Naive thymus-derived CD4-positive, alpha-beta T cell (primary cell): ENCODE measurements at regions not wholly inside any gene's neighbourhood (a gene's known extent, or its start where the extent isn't known, plus 50 kb on each side); places are given as distances from the start of the nearest gene placed in this dataset.

Experiments
- ATAC-seq: fragments of 150-1000 bp; cut with Tn5 transposase; 2 replicates; pipeline ENCODE4 v1.10.0; 2021; ENCODE audit warnings: mild to moderate bottlenecking, moderate library complexity
- CTCF ChIA-PET: fragments of 350-600 bp; sonication (Branson Sonifier 250); formaldehyde crosslinking; loops from one replicate; lab custom pipeline; 2021; ENCODE audit warnings: antibody characterized with exemption; lab: Charles Lee
- POLR2A ChIA-PET: fragments of 350-600 bp; sonication (Branson Sonifier 250); formaldehyde crosslinking; loops from one replicate; lab custom pipeline; 2021; ENCODE audit warnings: antibody characterized with exemption, inconsistent platforms; lab: Charles Lee
- DNase-seq, 9 donors: peaks; one replicate each; pipeline versions ENCODE4 v3.0.0 to v3.0.0-alpha.2; 2020 to 2022; ENCODE audit warnings: mixed read lengths in 1 of 9
- H3K27ac ChIP-seq: one replicate; pipeline ENCODE4 v1.7.0; 2013; ENCODE audit warnings: mild to moderate bottlenecking, low read depth, low read length, moderate library complexity
- H3K27me3 ChIP-seq, 2 donors: one replicate each; pipeline ENCODE4 v1.7.0; 2013; ENCODE audit warnings: low read length in 2 of 2, mild to moderate bottlenecking in 2 of 2, moderate library complexity in 2 of 2; ENCODE audit not compliant: control insufficient read depth in 2 of 2, insufficient read depth in 2 of 2
- H3K36me3 ChIP-seq, 3 experiments: 1 replicate in 2 of 3; 2 replicates in 1 of 3; pipeline ENCODE4 v1.7.0; 2013; ENCODE audit warnings: low read length in 3 of 3, mild to moderate bottlenecking in 3 of 3, moderate library complexity in 1 of 3; ENCODE audit not compliant: insufficient read depth in 3 of 3, control insufficient read depth in 2 of 3
- H3K4me1 ChIP-seq, 2 donors: one replicate each; pipeline ENCODE4 v1.7.0; 2013; ENCODE audit warnings: low read length in 2 of 2, mild to moderate bottlenecking in 2 of 2, moderate library complexity in 1 of 2; ENCODE audit not compliant: control insufficient read depth in 2 of 2, insufficient read depth in 2 of 2
- H3K4me3 ChIP-seq: 2 replicates; pipeline ENCODE4 v1.7.0; 2013; ENCODE audit warnings: mild to moderate bottlenecking, low read length
- H3K9me3 ChIP-seq, 3 experiments: 1 replicate in 2 of 3; 2 replicates in 1 of 3; pipeline ENCODE4 v1.7.0; 2013; ENCODE audit warnings: low read length in 3 of 3; ENCODE audit not compliant: control insufficient read depth in 2 of 3
- H3K27ac Mint-ChIP-seq, 9 donors: one replicate each; pipeline ENCODE4 v1.8.0; 2020 to 2022; ENCODE audit warnings: mixed read lengths in 9 of 9, mild to moderate bottlenecking in 8 of 9, moderate library complexity in 5 of 9, inconsistent platforms in 2 of 9
- H3K27me3 Mint-ChIP-seq, 5 donors: one replicate each; pipeline ENCODE4 v1.8.0; 2021 to 2022; ENCODE audit warnings: mixed read lengths in 5 of 5, mild to moderate bottlenecking in 1 of 5
- H3K36me3 Mint-ChIP-seq, 5 donors: one replicate each; pipeline ENCODE4 v1.8.0; 2020 to 2022; ENCODE audit warnings: mixed read lengths in 5 of 5, mild to moderate bottlenecking in 3 of 5, inconsistent platforms in 1 of 5
- H3K4me1 Mint-ChIP-seq, 7 donors: one replicate each; pipeline ENCODE4 v1.8.0; 2020 to 2022; ENCODE audit warnings: mixed read lengths in 7 of 7, mild to moderate bottlenecking in 3 of 7, inconsistent platforms in 1 of 7
- H3K4me3 Mint-ChIP-seq, 10 donors: one replicate each; pipeline ENCODE4 v1.8.0; 2020 to 2022; ENCODE audit warnings: mild to moderate bottlenecking in 10 of 10, mixed read lengths in 10 of 10, moderate library complexity in 6 of 10, inconsistent platforms in 2 of 10
- H3K9me3 Mint-ChIP-seq, 11 donors: one replicate each; pipeline ENCODE4 v1.8.0; 2020 to 2022; ENCODE audit warnings: mixed read lengths in 11 of 11, mild to moderate bottlenecking in 4 of 11, inconsistent platforms in 1 of 11, moderate library complexity in 1 of 11
- intact Hi-C, 2 donors: fragments of 100-400 bp; cut with micrococcal nuclease; formaldehyde crosslinking; loops; one replicate each; pipeline ENCODE4 v1.15.1; 2023

DNA sequence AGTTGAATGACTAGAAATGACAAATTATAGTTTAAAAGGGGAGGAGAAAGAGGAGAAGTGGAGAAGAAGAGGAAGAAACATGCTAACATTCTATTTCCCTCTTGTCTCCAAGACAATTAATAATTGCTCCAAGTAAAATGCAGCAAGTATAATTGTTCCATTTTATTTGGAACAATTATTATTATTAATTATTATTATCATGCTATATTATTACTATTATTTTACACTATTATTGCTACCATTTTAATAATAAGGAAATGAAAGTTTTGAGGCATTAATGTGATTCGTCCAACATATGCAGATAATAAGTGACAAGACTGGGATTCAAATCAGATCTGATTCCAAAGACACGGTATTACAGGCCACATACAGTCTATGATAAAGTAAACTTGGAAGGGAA lies 293.6 kb upstream of the ZC3H12C start:
- ATAC-seq = no peak
- Mint-ChIP-seq H3K36me3 (no peaks in the 10 kb centered on the region), H3K4me1 (no peaks in the 10 kb centered on the region), H3K27me3 (peaks cover 0 to 5% (median 5%) of the 10 kb centered on the region in 5 donors), H3K27ac (no peak overlapping the region), H3K9me3 (peaks cover 0 to 15% (median 2%) of the 10 kb centered on the region in 11 donors), H3K4me3 (no peak overlapping the region)
- no peak overlapping the region for H3K27ac ChIP-seq
- H3K4me1 ChIP-seq = no peaks in the 10 kb centered on the region
- no peaks in the 10 kb centered on the region for H3K27me3 ChIP-seq
- no peak for DNase-seq
- ChIA-PET POLR2A (no interaction called here), CTCF (no interaction called here)
- H3K36me3 ChIP-seq = no peaks in the 10 kb centered on the region
- intact Hi-C loops = no loop called here
- H3K4me3 ChIP-seq = no peak overlapping the region
- no peaks in the 10 kb centered on the region for H3K9me3 ChIP-seq

DNA sequence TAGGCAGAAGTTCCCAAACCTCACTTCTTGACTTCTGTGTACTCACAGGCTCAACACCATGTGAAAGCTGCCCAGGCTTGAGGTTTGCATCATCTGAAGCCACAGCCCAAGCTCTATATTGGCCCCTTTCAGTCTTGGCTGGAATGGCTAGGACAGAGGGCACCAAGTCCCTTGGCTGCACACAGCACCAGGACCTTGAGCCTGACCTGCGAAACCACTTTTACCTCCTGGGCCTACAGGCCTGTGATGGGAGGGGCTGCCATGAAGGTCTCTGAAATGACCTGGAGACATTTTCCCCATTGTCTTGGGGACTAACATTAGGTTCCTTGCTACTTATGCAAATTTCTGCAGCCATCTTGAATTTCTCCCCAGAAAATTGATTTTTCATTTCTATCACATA lies 288.3 kb upstream of the ZC3H12C start:
- H3K27me3 ChIP-seq = no peaks in the 10 kb centered on the region
- no peaks in the 10 kb centered on the region for H3K9me3 ChIP-seq
- ATAC-seq (no peak), DNase-seq (no peak)
- Mint-ChIP-seq H3K27ac (no peak overlapping the region), H3K27me3 (peaks cover 0 to 5% (median 5%) of the 10 kb centered on the region in 5 donors), H3K9me3 (peaks cover 0 to 22% (median 10%) of the 10 kb centered on the region in 11 donors), H3K4me3 (no peak overlapping the region), H3K4me1 (no peaks in the 10 kb centered on the region), H3K36me3 (no peaks in the 10 kb centered on the region)
- no peaks in the 10 kb centered on the region for H3K4me1 ChIP-seq
- intact Hi-C loops = no loop called here
- H3K4me3 ChIP-seq = no peak overlapping the region
- no peaks in the 10 kb centered on the region for H3K36me3 ChIP-seq
- no peak overlapping the region for H3K27ac ChIP-seq
- ChIA-PET CTCF (no interaction called here), POLR2A (no interaction called here)

DNA sequence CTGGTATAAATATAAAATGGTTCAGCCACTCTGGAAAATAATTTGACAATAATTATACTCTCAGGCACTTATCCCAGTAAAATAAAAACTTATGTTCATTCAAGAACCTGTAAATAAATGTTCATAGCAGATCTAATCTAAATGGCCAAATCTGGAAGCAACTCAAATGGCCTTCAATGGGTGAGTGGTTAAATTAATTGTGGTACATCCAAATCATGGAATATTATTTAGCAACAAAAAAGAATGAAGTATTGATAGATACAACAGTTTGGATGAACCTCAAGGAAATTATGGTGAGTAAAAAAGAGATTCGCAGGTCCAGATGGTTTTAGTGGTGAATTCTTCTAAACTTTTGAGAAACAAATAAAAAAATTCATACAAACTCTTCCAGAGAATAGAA lies 287.0 kb upstream of the ZC3H12C start:
- peaks cover 0 to 5% (median 0%) of the 10 kb centered on the region in 5 donors for H3K27me3 Mint-ChIP-seq
- H3K27me3 ChIP-seq = no peaks in the 10 kb centered on the region
- no peak for DNase-seq
- ChIA-PET POLR2A (no interaction called here), CTCF (no interaction called here)
- no peak overlapping the region for H3K27ac Mint-ChIP-seq
- H3K27ac ChIP-seq = no peak overlapping the region
- no peaks in the 10 kb centered on the region for H3K4me1 Mint-ChIP-seq
- no peaks in the 10 kb centered on the region for H3K4me1 ChIP-seq
- H3K36me3 ChIP-seq = no peaks in the 10 kb centered on the region
- H3K4me3 Mint-ChIP-seq = no peak overlapping the region
- H3K36me3 Mint-ChIP-seq = no peaks in the 10 kb centered on the region
- no peak overlapping the region for H3K4me3 ChIP-seq
- no peaks in the 10 kb centered on the region for H3K9me3 ChIP-seq
- intact Hi-C loops = no loop called here
- H3K9me3 Mint-ChIP-seq = peaks cover 0 to 18% (median 10%) of the 10 kb centered on the region in 11 donors
- ATAC-seq = no peak

DNA sequence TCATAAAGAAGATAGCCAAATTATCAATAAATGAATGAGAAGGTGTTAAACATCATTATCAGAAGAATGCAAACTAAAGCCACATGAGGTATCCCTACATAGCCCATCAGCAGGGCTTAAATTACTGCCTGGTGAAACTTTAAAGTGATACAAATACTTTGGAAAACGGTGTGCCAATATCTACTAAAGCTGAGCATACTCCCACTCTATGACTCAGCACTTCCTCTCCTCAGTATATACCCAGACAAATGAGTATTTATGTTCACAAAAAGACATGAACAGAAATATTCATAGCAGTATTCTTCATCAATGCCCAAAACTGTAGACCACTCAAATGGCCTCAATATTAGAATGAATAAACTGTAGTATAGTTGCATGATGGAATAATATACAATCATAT lies 284.6 kb upstream of the ZC3H12C start:
- ATAC-seq (no peak), DNase-seq (no peak)
- peaks cover 2 to 20% (median 10%) of the 10 kb centered on the region in 11 donors for H3K9me3 Mint-ChIP-seq
- H3K4me3 Mint-ChIP-seq = no peak overlapping the region
- no peaks in the 10 kb centered on the region for H3K27me3 ChIP-seq
- no peaks in the 10 kb centered on the region for H3K4me1 Mint-ChIP-seq
- no peaks in the 10 kb centered on the region for H3K9me3 ChIP-seq
- no peaks in the 10 kb centered on the region for H3K36me3 ChIP-seq
- ChIA-PET CTCF (no interaction called here), POLR2A (no interaction called here)
- H3K36me3 Mint-ChIP-seq = no peaks in the 10 kb centered on the region
- H3K4me3 ChIP-seq = no peak overlapping the region
- no peaks in the 10 kb centered on the region for H3K4me1 ChIP-seq
- H3K27ac ChIP-seq = no peak overlapping the region
- no peak overlapping the region for H3K27ac Mint-ChIP-seq
- H3K27me3 Mint-ChIP-seq = peaks cover 0 to 7% (median 0%) of the 10 kb centered on the region in 5 donors
- intact Hi-C loops = no loop called here

DNA sequence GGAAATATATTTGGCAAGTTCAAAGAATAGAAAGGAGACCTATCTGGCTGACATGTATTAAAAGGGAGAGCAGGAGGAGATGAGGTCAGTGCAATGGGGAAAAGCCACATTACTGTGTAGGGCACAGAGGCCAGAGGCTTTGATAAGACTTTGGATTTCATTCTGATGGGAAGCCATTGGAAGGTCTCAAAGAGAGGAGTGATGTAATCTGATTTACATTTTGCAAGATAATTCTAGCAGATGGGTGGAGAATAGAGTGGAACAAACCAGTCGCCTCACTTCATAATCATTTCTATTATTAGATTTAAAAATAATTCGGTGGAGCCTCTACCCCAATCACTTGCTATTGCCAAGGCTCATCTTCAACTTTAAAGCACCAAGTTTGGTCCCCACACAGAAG lies 278.4 kb upstream of the ZC3H12C start:
- no peaks in the 10 kb centered on the region for H3K9me3 ChIP-seq
- peaks cover 0 to 9% (median 4%) of the 10 kb centered on the region in 7 donors for H3K4me1 Mint-ChIP-seq
- DNase-seq = no peak
- no peak overlapping the region for H3K4me3 Mint-ChIP-seq
- no peak overlapping the region for H3K27ac Mint-ChIP-seq
- no peaks in the 10 kb centered on the region for H3K36me3 Mint-ChIP-seq
- no peak overlapping the region for H3K4me3 ChIP-seq
- peaks cover 0 to 8% (median 0%) of the 10 kb centered on the region in 11 donors for H3K9me3 Mint-ChIP-seq
- no peaks in the 10 kb centered on the region for H3K36me3 ChIP-seq
- ChIA-PET CTCF (no interaction called here), POLR2A (no interaction called here)
- intact Hi-C loops = no loop called here
- ATAC-seq = no peak
- H3K27ac ChIP-seq = no peak overlapping the region
- no peaks in the 10 kb centered on the region for H3K27me3 ChIP-seq
- H3K27me3 Mint-ChIP-seq = peaks cover 0 to 7% (median 0%) of the 10 kb centered on the region in 5 donors
- no peaks in the 10 kb centered on the region for H3K4me1 ChIP-seq

DNA sequence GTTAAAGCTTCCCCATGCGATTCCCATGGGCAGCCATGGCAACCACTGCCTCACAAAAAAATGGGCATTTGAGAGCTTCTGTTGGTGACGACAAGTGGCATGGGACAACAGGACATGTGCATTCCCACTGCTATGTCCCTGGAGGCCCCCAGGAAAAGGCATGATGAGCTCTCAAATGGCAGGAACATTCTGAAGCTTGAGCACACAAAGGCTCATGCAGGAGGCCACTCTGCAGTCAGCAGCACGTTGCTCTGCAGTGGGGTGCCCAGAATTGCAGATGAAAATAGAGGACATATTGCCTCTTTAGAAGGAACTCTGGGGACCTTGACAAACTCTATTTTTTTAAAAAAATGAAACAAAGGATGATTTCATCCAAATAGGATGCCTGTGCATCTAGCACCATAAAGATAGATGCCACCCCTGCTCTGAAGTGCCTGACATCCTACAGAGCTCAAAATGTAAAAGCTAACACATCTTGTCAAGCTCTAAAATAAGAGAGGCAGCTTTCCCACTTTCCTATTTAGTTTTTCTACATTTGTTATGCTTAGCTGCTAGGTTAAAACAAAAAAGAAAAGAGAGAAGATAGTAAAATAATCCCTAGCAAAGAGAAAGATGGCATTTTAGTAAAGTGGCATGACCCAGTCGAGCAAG lies 277.6 kb upstream of the ZC3H12C start:
- ChIA-PET POLR2A (no interaction called here), CTCF (no interaction called here)
- DNase-seq (no peak), ATAC-seq (no peak)
- Mint-ChIP-seq H3K36me3 (no peaks in the 10 kb centered on the region), H3K27me3 (peaks cover 0 to 7% (median 0%) of the 10 kb centered on the region in 5 donors), H3K27ac (no peak overlapping the region), H3K4me3 (no peak overlapping the region), H3K9me3 (peaks cover 0 to 8% (median 0%) of the 10 kb centered on the region in 11 donors), H3K4me1 (peaks cover 0 to 9% (median 4%) of the 10 kb centered on the region in 7 donors)
- intact Hi-C loops = no loop called here
- Histone ChIP-seq H3K27me3 (no peaks in the 10 kb centered on the region), H3K4me3 (no peak overlapping the region), H3K27ac (no peak overlapping the region), H3K4me1 (no peaks in the 10 kb centered on the region), H3K9me3 (no peaks in the 10 kb centered on the region), H3K36me3 (no peaks in the 10 kb centered on the region)

DNA sequence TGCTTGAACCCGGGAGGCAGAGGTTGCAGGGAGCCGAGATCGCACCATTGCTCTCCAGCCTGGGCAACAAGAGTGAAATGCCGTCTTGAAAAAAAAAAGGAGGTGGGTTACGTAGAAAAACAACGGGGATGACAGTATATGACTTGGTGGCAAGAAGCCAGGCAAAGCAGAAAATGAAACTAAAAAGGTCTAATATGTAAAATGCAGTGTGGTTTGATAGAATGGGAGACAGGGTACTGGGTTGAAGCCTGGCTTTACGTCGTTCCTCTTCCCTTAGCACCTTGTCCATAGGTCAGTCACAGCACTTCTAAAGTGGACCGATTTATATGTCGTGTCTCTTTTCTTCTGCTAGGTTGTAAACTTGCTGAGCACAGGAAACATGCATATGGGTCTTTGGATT lies 274.9 kb upstream of the ZC3H12C start:
- intact Hi-C loops = no loop called here
- H3K36me3 Mint-ChIP-seq = no peaks in the 10 kb centered on the region
- H3K4me1 Mint-ChIP-seq = peaks cover 0 to 9% (median 4%) of the 10 kb centered on the region in 7 donors
- ATAC-seq (no peak), DNase-seq (peak in 1 of 9 donors; percentile 12)
- H3K4me3 Mint-ChIP-seq = peak overlapping the region in 8 of 10 donors; percentile 0 to 70 (median 44)
- Histone ChIP-seq H3K27me3 (no peaks in the 10 kb centered on the region), H3K4me1 (no peaks in the 10 kb centered on the region), H3K9me3 (no peaks in the 10 kb centered on the region), H3K4me3 (no peak overlapping the region), H3K36me3 (no peaks in the 10 kb centered on the region), H3K27ac (no peak overlapping the region)
- CTCF ChIA-PET = no interaction called here
- H3K9me3 Mint-ChIP-seq = peaks cover 0 to 5% (median 0%) of the 10 kb centered on the region in 11 donors
- peaks cover 0 to 4% (median 0%) of the 10 kb centered on the region in 5 donors for H3K27me3 Mint-ChIP-seq
- POLR2A ChIA-PET = no interaction called here
- peak overlapping the region in 1 of 9 donors; percentile 47 for H3K27ac Mint-ChIP-seq
